ENCODE measurements at regions not wholly inside any gene's neighbourhood (a gene's known extent, or its start where the extent isn't known, plus 50 kb on each side); places are given as distances from the start of the nearest gene placed in this dataset.
A peak's percentile ranks its signal among the peaks of the same experiment; 100 is the strongest.
"Not testable (repeated sequence)": the region's sequence is repeated elsewhere in the genome, so short reads cannot be mapped to it uniquely, and the experiment has no call there.

- no peak for DNase-seq
These were observed 258.3 kb downstream of the SRGAP2C start for GRCh38 chr1:121443001-121443540.

DNA sequence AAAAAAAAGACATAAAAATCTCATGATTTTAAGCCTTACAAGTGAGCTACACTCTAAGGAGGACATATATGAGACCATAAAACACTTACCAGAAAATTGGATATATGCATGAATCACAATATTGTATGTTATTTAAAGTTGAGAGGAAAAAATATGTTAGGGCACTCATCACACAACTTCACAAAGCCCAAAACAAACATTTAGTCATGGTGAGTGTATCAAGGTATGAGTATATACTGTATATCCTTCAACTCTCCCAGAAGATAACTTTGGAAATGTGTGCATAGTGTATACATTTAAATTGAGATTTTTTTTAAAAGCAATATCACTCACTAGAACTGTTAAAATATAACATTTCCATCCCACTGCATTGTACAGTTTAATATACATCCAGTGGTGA lies 259.3 kb downstream of the SRGAP2C start:
- DNase-seq = no peak

DNA sequence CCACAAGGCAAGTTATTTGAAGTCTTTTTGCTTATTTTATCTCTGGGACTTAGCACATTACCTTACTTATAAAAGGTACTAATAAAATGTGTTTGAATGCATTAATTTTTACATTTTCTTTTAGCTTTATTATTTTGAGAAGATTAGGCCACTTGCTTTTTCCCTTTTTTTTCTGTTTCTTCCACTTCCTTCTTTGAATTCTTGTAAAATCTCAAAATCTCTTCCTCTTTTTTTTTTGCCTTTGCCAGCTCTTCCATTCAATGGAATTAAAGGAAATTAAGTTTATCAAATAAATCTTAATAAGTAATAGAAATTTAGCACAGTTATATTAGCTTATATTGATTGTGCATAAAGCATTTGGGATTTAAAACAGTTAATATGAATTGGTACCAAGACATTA lies 260.9 kb downstream of the SRGAP2C start:
- DNase-seq = no peak

- DNase-seq = not testable (repeated sequence)
These were observed 262.6 kb downstream of the SRGAP2C start for GRCh38 chr1:121447280-121447923.

- not testable (repeated sequence) for DNase-seq
These were observed 263.3 kb downstream of the SRGAP2C start for GRCh38 chr1:121448064-121448463.

GRCh38 chr1:121448851-121449250 lies 264.1 kb downstream of the SRGAP2C start:
- no peak for DNase-seq

GRCh38 chr1:121452484-121452883 lies 267.7 kb downstream of the SRGAP2C start:
- DNase-seq = no peak

DNA sequence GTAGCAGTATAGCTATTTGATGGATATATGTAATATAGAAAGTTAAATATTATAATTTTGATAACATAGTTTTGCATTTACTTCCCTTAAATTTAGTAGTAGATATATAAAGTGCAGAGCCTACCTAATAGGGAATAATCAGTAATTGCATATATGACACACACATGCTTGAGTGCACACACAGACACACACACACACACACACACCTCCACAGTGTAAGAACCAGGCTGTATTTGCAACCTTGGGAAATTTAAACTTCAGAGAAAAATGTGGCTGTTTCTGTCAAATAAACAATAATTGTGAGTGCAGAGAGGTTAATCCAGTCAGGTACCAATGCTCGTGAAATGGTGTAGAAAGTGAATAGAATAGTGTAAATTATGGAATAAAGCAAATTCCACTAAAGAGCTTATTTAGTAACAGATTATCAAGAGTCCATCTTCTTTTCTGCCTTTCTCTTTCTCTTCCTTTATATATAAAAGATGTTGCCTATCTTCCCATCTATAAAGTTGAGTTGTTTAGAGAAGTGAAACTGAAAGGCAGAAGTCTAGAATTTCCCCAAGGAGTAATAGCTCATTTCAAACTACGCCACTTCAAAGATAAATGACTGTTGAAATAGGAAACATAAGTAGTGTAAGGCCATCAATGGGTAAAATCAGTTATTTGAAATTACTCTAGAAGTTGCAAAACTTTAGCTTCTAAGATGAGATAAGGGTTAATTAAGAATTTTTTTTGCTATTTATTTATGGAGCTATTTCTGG lies 273.7 kb downstream of the SRGAP2C start:
- DNase-seq = peak; percentile 86

DNA sequence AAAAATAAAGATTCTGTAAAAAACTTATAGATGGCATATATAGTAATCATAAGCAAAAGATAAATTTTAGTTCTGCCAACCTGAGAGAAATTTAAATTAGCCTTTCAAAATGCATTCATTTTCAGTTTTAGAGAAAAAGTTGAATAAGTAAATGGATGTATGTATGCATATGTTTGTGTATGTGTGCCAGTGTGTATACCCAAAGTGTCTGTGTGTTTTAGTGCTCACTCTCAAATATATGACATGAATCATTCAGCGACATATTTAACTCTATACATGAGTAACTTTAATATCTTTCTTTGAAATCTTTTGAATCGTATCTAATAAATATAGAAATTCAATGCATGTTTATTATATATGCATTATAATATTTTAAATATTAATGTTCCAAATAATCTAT lies 274.5 kb downstream of the SRGAP2C start:
- no peak for DNase-seq

DNA sequence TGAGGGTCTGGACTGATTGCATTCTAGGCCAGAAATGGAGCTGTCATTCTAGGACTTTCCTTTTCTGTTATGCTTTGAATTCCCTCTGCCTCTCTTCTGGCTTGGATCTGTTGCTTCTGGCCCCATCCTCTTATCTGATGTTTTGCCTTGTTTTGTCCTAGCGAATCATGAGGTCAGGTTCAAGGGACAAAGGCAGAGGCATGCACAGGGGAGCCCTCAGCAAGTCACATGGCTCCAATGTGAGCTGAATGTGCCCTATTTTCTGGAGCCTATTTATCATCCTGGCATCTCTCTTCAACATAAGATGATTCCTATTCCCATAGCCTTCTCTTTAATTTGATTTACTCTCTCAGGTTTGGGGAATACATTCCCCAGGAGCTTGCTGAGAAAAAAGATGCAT lies 284.6 kb downstream of the SRGAP2C start:
- DNase-seq = not testable (repeated sequence)

GRCh38 chr1:121470401-121470800 lies 285.6 kb downstream of the SRGAP2C start:
- DNase-seq = not testable (repeated sequence)

- DNase-seq = no peak
These were observed 286.7 kb downstream of the SRGAP2C start for GRCh38 chr1:121471523-121471922.

DNA sequence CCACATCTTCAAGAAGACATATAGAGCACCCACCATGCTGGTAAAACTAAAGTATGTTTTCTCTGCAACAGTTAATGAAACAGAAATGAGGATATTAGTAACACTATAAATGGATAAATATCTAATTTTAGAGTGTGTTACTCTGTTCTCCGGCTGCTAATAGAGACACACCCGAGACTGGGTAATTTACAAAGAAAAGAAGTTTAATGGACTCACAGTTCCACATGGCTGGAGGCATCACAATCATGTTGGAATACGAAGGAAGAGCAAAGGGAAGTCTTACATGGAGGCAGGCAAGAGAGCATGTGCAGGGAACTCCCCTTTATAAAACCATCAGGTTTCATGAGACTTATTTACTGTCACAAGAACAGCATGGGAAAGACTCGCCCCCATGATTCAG lies 287.2 kb downstream of the SRGAP2C start:
- DNase-seq = no peak

DNA sequence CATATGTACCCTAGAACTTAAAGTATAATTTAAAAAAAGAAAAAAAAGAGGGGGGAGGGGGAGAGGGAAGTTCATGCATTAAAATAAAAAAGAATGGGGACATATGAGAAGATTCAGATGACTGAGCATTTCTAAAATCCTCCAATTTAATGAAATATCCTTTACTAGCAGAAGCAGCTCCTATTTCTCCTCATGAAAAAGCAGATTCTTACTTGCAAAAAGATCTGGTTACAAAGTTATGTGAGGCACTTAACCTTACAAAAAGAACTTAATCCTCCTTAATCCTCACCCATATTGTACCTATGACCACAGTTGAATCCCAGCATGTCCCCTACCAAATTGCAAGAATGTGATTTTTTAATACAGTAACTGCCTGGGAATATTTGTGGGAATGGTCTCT lies 298.5 kb downstream of the SRGAP2C start:
- no peak for DNase-seq

- DNase-seq = no peak
These were observed 299.2 kb downstream of the SRGAP2C start for GRCh38 chr1:121483961-121484424.

DNA sequence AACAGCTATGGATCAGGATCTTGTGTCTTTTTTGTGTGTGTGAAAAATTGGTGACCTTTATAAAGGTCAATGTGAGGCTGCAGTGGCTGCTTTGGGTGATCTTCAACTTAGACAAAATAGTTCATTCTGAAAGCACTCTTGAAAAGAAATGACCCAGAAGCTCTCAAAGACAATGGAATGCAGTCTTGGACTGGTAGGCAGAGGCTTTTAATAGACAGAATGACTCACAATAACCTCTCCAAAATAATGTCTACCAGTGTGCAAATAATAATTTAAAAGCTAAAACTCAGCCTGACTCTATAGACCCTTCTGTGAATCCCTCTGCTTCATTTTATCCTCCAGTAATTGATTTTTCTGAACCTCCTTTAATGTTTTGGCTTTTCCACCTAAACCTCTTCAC lies 310.0 kb downstream of the SRGAP2C start:
- DNase-seq = not testable (repeated sequence)

GRCh38 chr1:121511455-121511854 lies 326.7 kb downstream of the SRGAP2C start:
- DNase-seq = not testable (repeated sequence)

- DNase-seq = not testable (repeated sequence)
These were observed 327.1 kb downstream of the SRGAP2C start for GRCh38 chr1:121511876-121512275.

GRCh38 chr1:121515235-121515634 lies 330.5 kb downstream of the SRGAP2C start:
- DNase-seq = no peak

- peak; percentile 68 for DNase-seq
These were observed 331.6 kb downstream of the SRGAP2C start for GRCh38 chr1:121516234-121516967.

- DNase-seq = no peak
These were observed 332.9 kb downstream of the SRGAP2C start for GRCh38 chr1:121517586-121518230.

- no peak for DNase-seq
These were observed 333.9 kb downstream of the SRGAP2C start for GRCh38 chr1:121518726-121519041.

Data from SIG-M5 (cell line).